GM12878 (cell line): ENCODE measurements at regions not wholly inside any gene's neighbourhood (a gene's known extent, or its start where the extent isn't known, plus 50 kb on each side); places are given as distances from the start of the nearest gene placed in this dataset.

Source experiments
- ATAC-seq: fragments of 200-7000 bp; cut with Tn5 transposase; 3 replicates; pipeline ENCODE4 v1.9.1; 2020; ENCODE audit warnings: mild to moderate bottlenecking, moderate library complexity
- BruUV-seq: library from RNA; stranded (reverse); fragments of 400-500 nt; replicated peaks from 2 replicates; lab custom pipeline; 2021; lab: Mats Ljungman, UMichigan
- CTCF ChIA-PET: fragments of 300-600 bp; sonication (Branson Sonifier 250); formaldehyde crosslinking; extraction: SDS; loops from one replicate; lab custom pipeline; 2021; ENCODE audit warnings: inconsistent platforms; lab: Yijun Ruan, JAX
- POLR2A ChIA-PET: fragments of 350-600 bp; formaldehyde crosslinking; extraction: SDS; loops from one replicate; lab custom pipeline; 2021; ENCODE audit warnings: inconsistent platforms; lab: Charles Lee
- RAD21 ChIA-PET: fragments of 300-600 bp; sonication (Branson Sonifier 250); formaldehyde crosslinking; loops from one replicate; lab custom pipeline; 2023; ENCODE audit warnings: antibody characterized with exemption; ENCODE audit not compliant: unreplicated experiment; lab: Charles Lee
- SMC1A ChIA-PET: fragments of 300-600 bp; sonication (Branson Sonifier 250); formaldehyde crosslinking; loops from one replicate; lab custom pipeline; 2023; ENCODE audit not compliant: unreplicated experiment, uncharacterized antibody; lab: Charles Lee
- DNase-seq: peaks from one replicate; pipeline ENCODE4 v3.0.0-alpha.2; 2011; ENCODE audit warnings: low read depth, low spot score
- FAIRE-seq: peaks from 3 replicates; lab custom pipeline; 2011; peaks lifted over from hg19 to GRCh38; lab: Jason Lieb, UNC
- H2AFZ ChIP-seq: 2 replicates; pipeline ENCODE4 v1.6.0; 2011; ENCODE audit warnings: low read depth, low read length, control low read depth; ENCODE audit not compliant: control insufficient read depth
- H3K27ac ChIP-seq: 2 replicates; pipeline ENCODE4 v1.5.1; 2011; ENCODE audit warnings: control low read depth; ENCODE audit not compliant: control insufficient read depth, insufficient read depth
- H3K27me3 ChIP-seq, 2 experiments: replicated peaks in 1 of 2; 2 replicates each; pipeline versions ENCODE4 v1.6.0 to v1.6.1; 2011; ENCODE audit warnings: low read length in 1 of 2; ENCODE audit not compliant: control insufficient read depth in 2 of 2, insufficient read depth in 2 of 2
- H3K36me3 ChIP-seq, 2 experiments: 2 replicates each; pipeline ENCODE4 v1.5.1; 2011; ENCODE audit warnings: low read length in 1 of 2; ENCODE audit not compliant: control insufficient read depth in 2 of 2, insufficient read depth in 2 of 2
- H3K4me1 ChIP-seq: 2 replicates; pipeline ENCODE4 v1.6.1; 2011; ENCODE audit warnings: mild to moderate bottlenecking, low read length, moderate library complexity, mixed read lengths; ENCODE audit not compliant: control insufficient read depth, insufficient read depth
- H3K4me2 ChIP-seq: 2 replicates; pipeline ENCODE4 v1.6.0; 2011; ENCODE audit warnings: control low read depth; ENCODE audit not compliant: control insufficient read depth, insufficient read depth
- H3K4me3 ChIP-seq: fragments of 200-600 bp; sonication (generic); 2 replicates; pipeline ENCODE4 v1.5.1; 2016
- H3K79me2 ChIP-seq: 2 replicates; pipeline ENCODE4 v1.6.0; 2011; ENCODE audit warnings: low read length; ENCODE audit not compliant: control insufficient read depth, insufficient read depth
- H3K9ac ChIP-seq: 2 replicates; pipeline ENCODE4 v1.8.0; 2011; ENCODE audit warnings: low read length, control low read depth, mixed read lengths; ENCODE audit not compliant: control insufficient read depth, insufficient read depth
- H3K9me3 ChIP-seq: replicated peaks from 3 replicates; pipeline ENCODE4 v1.5.1; 2011; ENCODE audit warnings: mild to moderate bottlenecking, low read length; ENCODE audit not compliant: control insufficient read depth, insufficient read depth
- H4K20me1 ChIP-seq: 2 replicates; pipeline ENCODE4 v1.6.0; 2011; ENCODE audit not compliant: control insufficient read depth, insufficient read depth
- ATF2 ChIP-seq: IDR thresholded peaks from 2 replicates; pipeline ENCODE4 v1.6.1; 2012; ENCODE audit warnings: low read length, inconsistent platforms
- BHLHE40 ChIP-seq, 2 experiments: fragments of 450-650 bp in 1 of 2; IDR thresholded peaks; 2 replicates each; pipeline ENCODE4 v1.6.1; 2011 to 2017; ENCODE audit warnings: low read depth in 2 of 2, borderline replicate concordance in 1 of 2, improper control_type of control experiment in 1 of 2, low read length in 1 of 2, mild to moderate bottlenecking in 1 of 2
- EZH2 ChIP-seq: IDR thresholded peaks from 2 replicates; pipeline ENCODE4 v1.6.1; 2012; ENCODE audit warnings: low read depth, mild to moderate bottlenecking, control low read depth, inconsistent platforms, low read length, borderline replicate concordance; ENCODE audit not compliant: control insufficient read depth
- FOS ChIP-seq: IDR thresholded peaks from 3 replicates; pipeline ENCODE4 v1.6.1; 2011; ENCODE audit warnings: borderline replicate concordance; ENCODE audit not compliant: insufficient read length; ENCODE audit errors: extremely low read depth
- MEF2A ChIP-seq: IDR thresholded peaks from 2 replicates; pipeline ENCODE4 v1.6.1; 2011; ENCODE audit warnings: low read depth, mild to moderate bottlenecking, low read length, moderate library complexity; ENCODE audit not compliant: insufficient read depth
- NFXL1 ChIP-seq: fragments of 450-650 bp; IDR thresholded peaks from 2 replicates; pipeline ENCODE4 v1.6.1; 2017; ENCODE audit warnings: antibody characterized with exemption, mild to moderate bottlenecking, borderline replicate concordance
- PBX3 ChIP-seq: IDR thresholded peaks from 2 replicates; pipeline ENCODE4 v1.6.1; 2011; ENCODE audit warnings: mild to moderate bottlenecking, low read depth, low read length, moderate library complexity; ENCODE audit not compliant: insufficient replicate concordance
- POLR2A ChIP-seq: IDR thresholded peaks from 2 replicates; pipeline ENCODE4 v1.6.1; 2011; ENCODE audit warnings: low read depth, mild to moderate bottlenecking, low read length
- POLR2AphosphoS2 ChIP-seq: IDR thresholded peaks from 2 replicates; pipeline ENCODE4 v1.6.1; 2011; ENCODE audit warnings: low read depth, mild to moderate bottlenecking, low read length, improper control_type of control experiment, moderate library complexity
- POLR2AphosphoS5 ChIP-seq: IDR thresholded peaks from 2 replicates; pipeline ENCODE4 v1.6.1; 2011; ENCODE audit warnings: mild to moderate bottlenecking, low read length, inconsistent platforms
- RAD21 ChIP-seq: IDR thresholded peaks from 2 replicates; pipeline ENCODE4 v1.6.1; 2011; ENCODE audit warnings: mild to moderate bottlenecking, low read depth, low read length, moderate library complexity; ENCODE audit not compliant: insufficient read depth
- RCOR1 ChIP-seq: conservative IDR thresholded peaks from 2 replicates; pipeline ENCODE4 v1.6.1; 2012; ENCODE audit warnings: low read depth, low read length, improper control_type of control experiment
- SREBF1 ChIP-seq: IDR thresholded peaks from 2 replicates; pipeline ENCODE4 v1.6.1; 2012; ENCODE audit warnings: mild to moderate bottlenecking, low read length
- SUPT20H ChIP-seq: IDR thresholded peaks from 2 replicates; pipeline ENCODE4 v1.6.1; 2011; ENCODE audit warnings: low read depth, mild to moderate bottlenecking, low read length, moderate library complexity, borderline replicate concordance; ENCODE audit not compliant: control insufficient read depth
- TARDBP ChIP-seq: IDR thresholded peaks from 2 replicates; pipeline ENCODE4 v1.6.1; 2016; ENCODE audit warnings: borderline replicate concordance
- TCF3 ChIP-seq: IDR thresholded peaks from 2 replicates; pipeline ENCODE4 v1.6.1; 2012; ENCODE audit warnings: low read depth, mild to moderate bottlenecking, low read length, borderline replicate concordance; ENCODE audit not compliant: insufficient read depth
- YBX1 ChIP-seq: fragments of 450-650 bp; IDR thresholded peaks from 2 replicates; pipeline ENCODE4 v1.6.1; 2016; ENCODE audit warnings: antibody characterized with exemption
- ZNF217 ChIP-seq: fragments of 450-650 bp; IDR thresholded peaks from 2 replicates; pipeline ENCODE4 v1.6.1; 2017; ENCODE audit warnings: antibody characterized with exemption, mild to moderate bottlenecking
- ZZZ3 ChIP-seq: IDR thresholded peaks from 2 replicates; pipeline ENCODE4 v1.6.1; 2011; ENCODE audit warnings: low read depth; ENCODE audit not compliant: control insufficient read depth, insufficient read length
- WGBS: methylation state at CpG from one replicate; pipeline ENCODE4 v1.1.6; 2016; ENCODE audit warnings: low lambda C conversion rate; ENCODE audit not compliant: insufficient replicate concordance, insufficient coverage; ENCODE audit errors: missing lambda C conversion rate; 5-methylcytosine and 5-hydroxymethylcytosine counted together
- in situ Hi-C: fragments of 300-500 bp; cut with MboI; formaldehyde crosslinking; loops from 9 replicates; pipeline ENCODE4 v1.14.3; 2018; ENCODE audit warnings: mixed read lengths
- intact Hi-C: fragments of 100-400 bp; cut with micrococcal nuclease; formaldehyde crosslinking; loops from one replicate; pipeline ENCODE4 v1.14.2; 2022; ENCODE audit not compliant: unreplicated experiment

DNA sequence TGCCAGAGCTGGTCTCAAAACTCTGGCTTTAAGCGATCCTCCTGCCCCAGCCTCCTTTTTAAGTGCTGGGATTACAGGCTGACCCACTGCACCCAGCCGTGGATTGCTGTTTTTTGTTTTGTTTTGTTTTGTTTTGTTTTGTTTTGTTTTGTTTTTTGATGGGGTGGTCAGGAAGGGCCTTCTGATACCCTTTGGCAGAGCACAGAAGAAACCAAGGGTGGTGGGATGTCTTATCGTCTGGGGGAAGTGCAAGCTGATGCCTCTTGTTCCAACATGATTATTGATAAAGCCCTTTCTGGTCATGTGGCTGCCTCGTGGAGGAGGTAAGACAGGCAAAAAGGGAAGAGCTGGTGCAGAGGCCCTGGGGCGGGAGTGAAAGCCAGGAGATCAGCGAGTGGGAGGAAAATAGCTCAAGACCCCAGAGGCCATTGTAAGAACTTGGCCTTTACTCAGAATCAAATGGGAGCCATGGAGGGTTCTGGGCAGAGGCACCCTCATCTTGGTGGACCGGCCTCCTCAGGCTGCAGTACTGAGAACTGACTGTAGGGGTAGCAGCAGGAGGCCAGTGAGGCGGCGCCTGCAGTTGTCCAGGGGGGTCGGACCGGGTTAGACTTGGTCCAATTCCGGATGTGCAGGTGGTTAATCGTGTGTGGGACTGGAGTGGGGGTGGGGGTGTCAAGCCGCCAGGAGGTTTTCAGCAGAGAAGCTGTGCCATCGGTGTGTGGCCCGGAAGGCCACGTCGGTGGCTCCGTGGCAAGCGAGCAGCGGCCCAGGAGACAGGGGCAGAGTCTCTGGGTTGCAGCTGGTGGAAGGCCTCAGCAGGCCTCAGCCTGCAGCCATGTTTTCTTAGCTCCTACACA lies 84.4 kb upstream of the GSE1 start:
- WGBS, result 49% methylated on average over 21 of the region's 21 CpGs
- RAD21 ChIA-PET, result interaction anchor here (0.6 to 1.4 kb wide), 3 partner anchors 14 to 82 kb away, joined by 3 to 5 read pairs (median 3); no protein-coding TSS in a partner anchor
- BruUV-seq, result no TSS peak
- no peak for TF ChIP-seq ATF2
- TF ChIP-seq RCOR1, result no peak
- no peak for TF ChIP-seq EZH2
- TF ChIP-seq MEF2A, result no peak
- no peak for TF ChIP-seq SUPT20H
- no peak for TF ChIP-seq POLR2AphosphoS5
- peak; percentile 20; the same call in 1 of the 2 replicates for TF ChIP-seq ZNF217
- no peak for TF ChIP-seq BHLHE40 (IDR thresholded peaks at IDR 0.05; ENCODE audit: borderline replicate concordance in 1 of 2, low read depth in 2 of 2, low read length in 1 of 2)
- no peak for TF ChIP-seq ZZZ3
- TF ChIP-seq FOS, result no peak
- no peak for TF ChIP-seq TARDBP
- no peak for TF ChIP-seq SREBF1
- no peak for TF ChIP-seq POLR2A
- TF ChIP-seq NFXL1, result no peak
- no peak for TF ChIP-seq PBX3
- TF ChIP-seq TCF3, result no peak
- no peak for TF ChIP-seq YBX1
- TF ChIP-seq POLR2AphosphoS2, result no peak
- TF ChIP-seq RAD21, result peak; percentile 43

More for the DNA sequence above, 84.4 kb upstream of the GSE1 start:
- FAIRE-seq (no peak), DNase-seq (no peak), ATAC-seq (peak; percentile 84)
- no peak overlapping the region for H3K9ac ChIP-seq
- H2AFZ ChIP-seq, result no peak overlapping the region
- no peaks in the 10 kb centered on the region for H3K79me2 ChIP-seq
- H3K4me1 ChIP-seq, result no peaks in the 10 kb centered on the region
- H3K4me3 ChIP-seq, result no peak overlapping the region
- intact Hi-C loops (no loop called here), in situ Hi-C loops (no loop called here)
- H3K36me3 ChIP-seq, result no peaks in the 10 kb centered on the region
- ChIA-PET SMC1A (interaction anchor here (1.0 to 1.9 kb wide), 4 partner anchors 10 to 88 kb away, joined by 3 to 5 read pairs (median 4); no protein-coding TSS in a partner anchor), CTCF (interaction anchor here (0.5 to 3.8 kb wide), 15 partner anchors 11 to 1730 kb away, joined by 3 to 29 read pairs (median 5); partner anchors contain the start of gene GSE1), POLR2A (no interaction called here)
- no peak overlapping the region for H3K4me2 ChIP-seq
- H4K20me1 ChIP-seq, result no peaks in the 10 kb centered on the region; the same call in 1 of the 2 replicates
- no peak overlapping the region for H3K27ac ChIP-seq
- no peaks in the 10 kb centered on the region for H3K9me3 ChIP-seq
- no peaks in the 10 kb centered on the region; a peak in 1 of 4 replicates for H3K27me3 ChIP-seq
